SK-N-MC (cell line): ENCODE measurements at regions not wholly inside any gene's neighbourhood (a gene's known extent, or its start where the extent isn't known, plus 50 kb on each side); places are given as distances from the start of the nearest gene placed in this dataset.
"Not testable (repeated sequence)": the region's sequence is repeated elsewhere in the genome, so short reads cannot be mapped to it uniquely, and the experiment has no call there.

Experiments
- DNase-seq: peaks from one replicate; pipeline ENCODE4 v3.0.0-alpha.2; 2011; ENCODE audit warnings: low read depth, low spot score
- H3K27ac ChIP-seq: fragments of 200-600 bp; sonication (generic); 2 replicates; pipeline ENCODE4 v1.5.1; 2016; ENCODE audit warnings: mixed run types
- H3K36me3 ChIP-seq: fragments of 200-600 bp; sonication (generic); 2 replicates; pipeline ENCODE4 v1.6.1; 2017; ENCODE audit warnings: antibody characterized with exemption, low read length, mixed read lengths; ENCODE audit not compliant: insufficient read depth
- H3K4me3 ChIP-seq: fragments of 200-600 bp; sonication (generic); 2 replicates; pipeline ENCODE4 v1.5.1; 2016
- H3K9ac ChIP-seq: fragments of 200-600 bp; sonication (generic); 2 replicates; pipeline ENCODE4 v1.8.0; 2017; ENCODE audit warnings: mixed run types, mixed read lengths; ENCODE audit not compliant: insufficient read length
- H3K9me3 ChIP-seq: fragments of 200-600 bp; sonication (generic); 2 replicates; pipeline ENCODE4 v1.6.1; 2017; ENCODE audit warnings: low read depth, mild to moderate bottlenecking, antibody characterized with exemption, low read length, moderate library complexity, mixed read lengths
- EZH2 ChIP-seq: fragments of 200-600 bp; sonication (generic); IDR thresholded peaks from one replicate; pipeline ENCODE4 v1.6.1; 2017; ENCODE audit warnings: antibody characterized with exemption
- FOXP2 ChIP-seq: optimal IDR thresholded peaks from 2 replicates; pipeline ENCODE3; 2011; ENCODE audit warnings: mild to moderate bottlenecking, moderate library complexity; ENCODE audit not compliant: insufficient read depth; ENCODE audit errors: extremely low read length, control extremely low read depth
- POLR2AphosphoS5 ChIP-seq: IDR thresholded peaks from 2 replicates; pipeline ENCODE4 v1.6.1; 2012; ENCODE audit warnings: mild to moderate bottlenecking, low read depth, low read length, borderline replicate concordance

DNA sequence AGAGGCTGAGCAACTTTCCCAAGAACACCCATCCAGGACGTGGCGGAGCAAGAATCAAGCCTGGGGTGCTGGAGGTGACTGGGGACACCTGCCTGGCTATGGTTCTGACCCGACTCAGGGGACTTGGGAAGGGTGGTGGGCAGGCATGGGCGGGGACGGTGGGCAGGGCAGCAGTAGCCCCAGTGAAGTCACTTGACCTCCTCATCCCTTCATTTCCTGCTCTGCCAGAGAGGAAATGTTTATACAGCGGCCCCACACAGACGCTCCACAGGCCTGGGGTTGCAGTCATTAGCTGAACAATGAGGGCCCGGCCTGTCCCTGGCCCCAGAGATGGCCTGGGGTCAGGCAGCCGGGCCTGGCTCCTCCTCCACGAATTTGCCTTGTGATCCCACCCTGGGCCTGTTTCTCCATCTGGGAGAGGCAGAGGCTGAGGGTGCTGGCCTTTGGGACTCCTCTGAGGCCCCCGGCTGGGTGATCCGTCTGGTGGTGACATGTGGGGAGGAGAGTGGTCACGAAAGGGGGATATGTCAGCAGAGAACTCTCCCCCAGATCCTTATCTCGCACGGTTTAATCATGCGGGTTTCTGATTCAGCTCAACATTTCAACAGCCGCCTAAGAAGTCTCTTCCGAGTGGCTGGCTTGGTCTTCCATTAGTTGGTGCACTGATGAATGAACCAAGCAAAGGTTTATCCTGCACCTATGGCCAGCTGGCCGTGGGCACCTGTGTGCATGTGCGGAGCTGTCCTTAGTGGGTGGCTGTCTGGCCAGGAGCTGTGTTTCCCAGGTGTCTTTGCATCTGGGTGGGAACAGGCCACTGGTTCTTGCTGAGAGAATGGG, 175.9 kb downstream of the IRF8 start:
- Histone ChIP-seq H3K27ac (no peak overlapping the region), H3K9me3 (no peaks in the 10 kb centered on the region), H3K4me3 (no peak overlapping the region), H3K9ac (no peak overlapping the region), H3K36me3 (no peaks in the 10 kb centered on the region)
- DNase-seq, result no peak
- TF ChIP-seq EZH2 (no peak), FOXP2 (no peak), POLR2AphosphoS5 (no peak)

DNA sequence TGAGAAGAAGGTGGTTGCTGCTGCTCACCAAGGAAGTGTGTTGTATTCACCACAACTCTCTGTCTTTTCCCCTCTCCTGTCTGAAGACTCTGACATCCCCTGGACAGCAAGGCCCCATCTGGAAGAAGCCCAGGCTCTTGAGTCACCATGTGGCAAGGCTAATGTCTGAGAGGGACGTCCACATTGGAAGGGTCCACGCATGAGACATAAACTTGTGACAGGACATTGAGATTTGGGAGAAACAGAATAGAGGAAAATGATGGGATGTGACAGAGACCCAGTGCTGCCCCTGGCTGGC, 176.5 kb downstream of the IRF8 start:
- TF ChIP-seq EZH2, result no peak
- TF ChIP-seq FOXP2, result no peak
- TF ChIP-seq POLR2AphosphoS5, result no peak
- no peak for DNase-seq
- H3K27ac ChIP-seq, result no peak overlapping the region
- no peaks in the 10 kb centered on the region for H3K36me3 ChIP-seq
- H3K9ac ChIP-seq, result no peak overlapping the region
- no peak overlapping the region for H3K4me3 ChIP-seq
- H3K9me3 ChIP-seq, result no peaks in the 10 kb centered on the region

DNA sequence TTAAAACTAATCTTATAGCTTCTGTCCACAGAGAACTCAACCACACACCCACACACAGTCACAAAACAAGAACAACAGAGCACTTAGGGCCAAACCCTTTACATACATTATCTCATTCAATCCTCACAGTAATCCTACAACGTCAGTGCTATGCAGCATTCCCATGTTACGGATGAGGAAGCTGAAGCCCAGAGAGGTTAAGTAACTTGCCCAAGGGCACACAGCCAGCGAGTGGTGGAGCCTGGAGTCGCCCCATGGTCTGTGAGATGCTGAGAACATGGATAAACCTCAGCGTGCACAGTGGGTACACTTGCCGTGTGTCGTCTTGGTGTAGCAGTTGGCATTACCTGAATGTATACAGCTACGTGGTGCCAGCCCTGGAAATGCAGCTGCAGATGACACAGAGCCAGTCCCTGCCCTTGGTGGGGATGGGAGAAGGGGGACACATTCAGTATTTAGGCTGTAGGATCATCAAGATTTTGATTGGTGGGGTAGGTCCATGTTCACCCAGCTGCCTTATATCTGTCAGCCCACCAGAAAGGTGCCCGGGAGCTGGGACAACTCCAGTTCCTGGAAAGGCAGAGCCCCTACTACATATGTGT, 177.0 kb downstream of the IRF8 start:
- H3K27ac ChIP-seq, result no peak overlapping the region
- DNase-seq, result no peak
- no peak overlapping the region for H3K4me3 ChIP-seq
- H3K36me3 ChIP-seq, result no peaks in the 10 kb centered on the region
- no peak for TF ChIP-seq POLR2AphosphoS5
- TF ChIP-seq EZH2, result no peak
- TF ChIP-seq FOXP2, result no peak
- no peak overlapping the region for H3K9ac ChIP-seq
- no peaks in the 10 kb centered on the region for H3K9me3 ChIP-seq

DNA sequence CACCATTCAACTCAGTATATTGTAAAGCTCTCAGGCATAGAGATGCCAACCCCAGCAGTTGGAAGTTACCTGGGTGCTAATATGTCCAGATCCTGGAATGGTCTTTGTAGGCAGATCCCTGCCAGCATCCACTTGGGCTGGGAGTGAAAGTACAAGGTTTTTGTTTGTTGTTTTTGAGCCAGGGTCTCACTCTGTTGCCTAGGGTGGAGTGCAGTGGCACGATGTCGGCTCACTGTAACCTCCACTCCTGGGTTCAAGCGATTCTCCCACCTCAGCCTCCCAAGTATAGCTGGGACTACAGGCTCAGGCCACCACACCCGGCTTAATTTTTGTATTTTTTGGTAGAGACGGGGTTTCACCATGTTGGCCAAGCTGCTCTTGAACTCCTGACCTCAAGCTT, 177.6 kb downstream of the IRF8 start:
- H3K9ac ChIP-seq, result no peak overlapping the region
- no peaks in the 10 kb centered on the region for H3K9me3 ChIP-seq
- H3K4me3 ChIP-seq, result no peak overlapping the region
- H3K27ac ChIP-seq, result no peak overlapping the region
- TF ChIP-seq POLR2AphosphoS5 (no peak), FOXP2 (no peak), EZH2 (no peak)
- DNase-seq, result no peak
- no peaks in the 10 kb centered on the region for H3K36me3 ChIP-seq

DNA sequence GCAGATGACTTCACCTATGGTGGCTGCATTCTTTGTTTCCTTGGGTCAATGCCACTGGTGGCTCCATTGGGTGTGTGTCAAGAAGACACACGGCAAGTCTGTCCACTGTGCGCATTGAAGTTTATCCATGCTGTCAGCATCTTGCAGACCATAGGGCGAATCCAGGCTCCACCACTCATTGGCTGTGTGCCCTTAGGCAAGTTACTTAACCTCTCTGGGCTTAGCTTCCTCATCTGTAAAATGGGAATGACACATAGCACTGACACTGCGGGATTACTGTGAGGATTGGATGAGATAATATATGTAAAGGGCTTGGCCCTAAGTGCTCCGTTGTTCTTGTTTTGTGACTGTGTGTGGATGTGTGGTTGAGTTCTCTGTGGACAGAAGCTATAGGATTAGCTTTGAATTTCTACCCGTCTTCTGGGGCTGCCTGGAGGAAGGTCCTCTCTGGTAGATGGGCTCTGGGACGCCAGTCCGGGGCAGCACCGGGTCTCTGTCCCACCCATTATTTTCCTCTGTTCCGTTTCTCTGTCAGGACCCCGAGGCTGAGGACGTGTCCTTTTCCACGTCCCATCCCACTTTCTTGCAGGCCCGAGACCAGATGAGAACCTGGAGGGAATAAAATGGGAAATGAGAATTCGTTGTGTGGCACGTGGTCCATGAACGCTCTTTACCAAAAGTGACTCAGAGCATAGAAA, 178.4 kb downstream of the IRF8 start:
- H3K4me3 ChIP-seq, result no peak overlapping the region
- no peak overlapping the region for H3K27ac ChIP-seq
- TF ChIP-seq POLR2AphosphoS5 (no peak), EZH2 (no peak), FOXP2 (no peak)
- no peak for DNase-seq
- H3K36me3 ChIP-seq, result no peaks in the 10 kb centered on the region
- no peaks in the 10 kb centered on the region for H3K9me3 ChIP-seq
- no peak overlapping the region for H3K9ac ChIP-seq

DNA sequence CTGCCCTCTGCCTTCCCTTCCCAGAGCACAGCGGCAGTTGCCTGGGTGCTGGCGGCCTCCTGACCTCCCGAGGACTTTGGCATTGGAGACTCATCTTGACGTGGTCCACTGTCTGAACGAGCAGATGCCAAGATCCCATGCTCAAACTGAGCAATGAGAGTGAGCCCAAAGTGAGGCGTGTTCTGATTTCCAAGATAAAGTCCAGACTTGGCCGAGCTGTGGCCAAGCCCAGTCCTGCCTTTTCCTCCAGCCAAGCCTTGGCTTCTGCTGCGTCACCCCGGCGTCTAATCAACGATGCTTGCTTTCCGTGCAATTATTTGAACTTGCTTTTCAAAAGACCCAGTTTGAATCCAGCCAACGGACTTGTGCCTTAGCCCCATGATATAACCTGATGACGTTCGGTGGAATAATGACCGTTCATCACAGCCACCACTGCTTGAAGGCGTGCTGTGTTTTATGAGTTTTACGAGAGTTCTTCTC, 179.2 kb downstream of the IRF8 start:
- DNase-seq, result no peak
- H3K9me3 ChIP-seq, result no peaks in the 10 kb centered on the region
- H3K27ac ChIP-seq, result no peak overlapping the region
- H3K36me3 ChIP-seq, result no peaks in the 10 kb centered on the region
- TF ChIP-seq EZH2 (no peak), POLR2AphosphoS5 (no peak)
- H3K4me3 ChIP-seq, result no peak overlapping the region
- no peak overlapping the region for H3K9ac ChIP-seq

DNA sequence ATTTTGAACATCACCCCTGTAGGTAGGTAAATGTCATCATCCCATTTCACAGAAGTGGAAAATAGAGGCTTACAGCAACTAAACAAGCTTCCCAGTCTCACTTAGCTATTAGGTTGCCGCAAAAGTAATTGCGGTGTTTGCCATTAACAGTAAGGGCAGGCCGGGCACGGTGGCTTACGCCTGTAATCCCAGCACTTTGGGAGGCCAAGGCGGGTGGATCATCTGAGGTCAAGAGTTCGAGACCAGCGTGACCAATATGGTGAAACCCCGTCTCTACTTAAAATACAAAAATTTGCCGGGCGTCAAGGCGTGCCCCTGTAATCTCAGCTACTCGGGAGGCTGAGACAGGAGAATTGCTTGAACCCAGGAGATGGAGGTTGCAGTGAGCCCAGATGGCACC, 179.7 kb downstream of the IRF8 start:
- H3K4me3 ChIP-seq, H3K9me3 ChIP-seq, H3K36me3 ChIP-seq, H3K27ac ChIP-seq, DNase-seq, H3K9ac ChIP-seq: not testable (repeated sequence)

DNA sequence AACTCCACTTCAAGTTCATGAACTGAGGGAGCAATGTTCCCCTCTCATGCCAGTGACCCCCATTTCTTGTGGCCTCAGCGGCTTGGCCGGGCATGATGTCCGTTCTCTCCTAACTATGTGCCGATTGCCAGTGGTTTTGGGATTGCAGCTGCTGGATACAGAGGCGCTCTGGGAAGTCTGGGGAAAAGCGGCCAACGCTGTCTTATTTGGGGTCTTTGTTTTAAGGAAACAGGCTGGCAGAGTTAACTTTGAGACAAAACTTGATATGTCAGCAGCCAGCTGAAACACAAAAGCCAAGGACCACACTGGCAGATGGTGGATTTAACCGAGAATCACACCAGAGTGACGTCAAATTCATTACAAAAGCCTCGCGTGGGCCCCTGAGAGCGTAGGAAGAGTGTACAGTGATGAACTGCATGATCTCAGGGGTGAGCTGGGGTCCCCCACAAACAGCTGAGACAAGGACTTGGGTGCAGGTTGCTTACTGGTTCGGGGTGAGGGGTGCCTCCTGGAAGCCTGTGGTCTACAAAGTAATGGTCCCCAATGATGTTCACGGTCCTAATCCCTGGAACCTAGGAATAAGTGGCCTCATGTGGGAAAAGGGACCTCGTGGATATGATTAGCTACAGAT, 180.4 kb downstream of the IRF8 start:
- Histone ChIP-seq H3K9ac (no peak overlapping the region), H3K9me3 (no peaks in the 10 kb centered on the region), H3K36me3 (no peaks in the 10 kb centered on the region), H3K4me3 (no peak overlapping the region), H3K27ac (no peak overlapping the region)
- TF ChIP-seq EZH2, result no peak
- TF ChIP-seq FOXP2, result no peak
- no peak for TF ChIP-seq POLR2AphosphoS5
- DNase-seq, result no peak

DNA sequence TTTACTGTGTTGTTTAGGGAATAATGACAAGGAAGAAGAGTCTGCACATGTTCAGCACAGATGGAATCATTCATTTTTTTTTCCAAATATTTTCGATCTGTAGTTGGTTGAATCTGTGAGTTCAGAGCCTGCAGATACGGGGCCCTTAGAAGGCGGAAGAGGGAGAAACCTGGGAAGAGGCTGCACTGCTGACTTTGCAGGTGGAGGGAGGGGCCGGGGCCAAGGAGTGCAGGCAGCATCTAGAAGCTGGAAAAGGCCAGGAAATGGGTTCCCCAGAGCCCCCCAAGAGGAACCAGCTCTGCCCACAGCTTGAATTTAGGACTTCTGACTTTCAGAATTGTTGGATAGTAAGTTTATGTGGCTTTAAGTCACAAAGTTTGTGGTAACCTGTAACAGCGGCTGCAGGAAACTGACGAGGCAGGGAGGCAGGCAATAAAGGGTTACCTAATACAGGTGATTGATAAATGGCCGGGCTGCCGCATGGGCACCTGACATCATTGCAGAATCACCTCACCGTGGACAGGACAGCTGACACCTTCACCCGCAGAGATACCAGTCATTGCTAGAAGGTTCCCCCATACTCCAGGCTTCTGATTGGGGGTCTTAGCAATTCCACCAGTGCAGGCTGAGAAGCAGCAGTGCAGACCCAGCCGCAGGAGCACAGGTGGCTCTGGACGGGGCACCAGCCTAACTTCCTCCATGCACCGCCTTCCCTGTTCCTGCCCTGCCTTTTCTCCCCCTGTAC, 181.3 kb downstream of the IRF8 start:
- no peak for DNase-seq
- H3K27ac ChIP-seq, result no peak overlapping the region
- no peak for TF ChIP-seq FOXP2
- TF ChIP-seq POLR2AphosphoS5, result no peak
- no peak for TF ChIP-seq EZH2
- no peaks in the 10 kb centered on the region for H3K9me3 ChIP-seq
- no peak overlapping the region for H3K9ac ChIP-seq
- H3K4me3 ChIP-seq, result no peak overlapping the region
- H3K36me3 ChIP-seq, result no peaks in the 10 kb centered on the region
